ENCODE measurements at regions not wholly inside any gene's neighbourhood (a gene's known extent, or its start where the extent isn't known, plus 50 kb on each side); places are given as distances from the start of the nearest gene placed in this dataset.

GRCh38 chrX:45502396-45502795, 301.7 kb upstream of the DIPK2B start:
- in situ Hi-C loops (cut with MboI; ENCODE audit: low sequenced_read_pairs): no loop called here
- Histone ChIP-seq H3K79me1 (ENCODE audit: low read depth in 1 of 2, low read length in 2 of 2) (no peaks in the 10 kb centered on the region), H3K27me3 (ENCODE audit: control insufficient read depth, insufficient read depth, low read length) (no peaks in the 10 kb centered on the region), H3K36me3 (ENCODE audit: control insufficient read depth, insufficient read depth, low read length) (no peaks in the 10 kb centered on the region), H3K9ac (ENCODE audit: low read depth, low read length) (no peak overlapping the region), H3K14ac (replicated peaks; ENCODE audit: low read depth, low read length) (no peak overlapping the region), H4K5ac (ENCODE audit: low read depth, low read length) (no peak overlapping the region), H3K27ac (ENCODE audit: insufficient read depth, low read length) (no peak overlapping the region), H3K4ac (ENCODE audit: low read depth, low read length) (peak overlapping the region; percentile 69), H3K4me3 (ENCODE audit: insufficient read depth, low read depth, low read length) (no peak overlapping the region), H2BK20ac (ENCODE audit: low read depth, low read length) (peak overlapping the region; percentile 49; the same call in 1 of the 2 replicates), H4K8ac (ENCODE audit: low read depth in 2 of 2, low read length in 2 of 2) (0 out of 4 replicates have a peak overlapping the region, but pooled peaks of 1 of the 2 experiments have one; percentile 59), H2AFZ (replicated peaks; ENCODE audit: low read length, poor library complexity) (no peak overlapping the region), H3K56ac (ENCODE audit: extremely low read depth, insufficient read depth, low read length) (no peak overlapping the region), H2AK9ac (replicated peaks; ENCODE audit: low read depth, low read length, poor library complexity) (no peak overlapping the region), H3K23ac (ENCODE audit: low read depth, low read length) (no peak overlapping the region), H3K4me1 (ENCODE audit: control insufficient read depth, insufficient read depth, low read length) (peaks cover 6% of the 10 kb centered on the region), H4K20me1 (ENCODE audit: insufficient read depth, low read length) (no peaks in the 10 kb centered on the region), H3K9me1 (ENCODE audit: insufficient read depth, low read length) (no peaks in the 10 kb centered on the region; the same call in 1 of the 2 replicates), H3K4me2 (ENCODE audit: low read depth, low read length) (no peak overlapping the region), H2BK5ac (ENCODE audit: low read depth, low read length, poor library complexity, severe bottlenecking) (peak overlapping the region; percentile 24), H3K9me3 (ENCODE audit: control insufficient read depth, insufficient read depth, low read length) (no peaks in the 10 kb centered on the region; the same call in 1 of the 2 replicates), H3K18ac (ENCODE audit: low read depth, low read length) (no peak overlapping the region), H4K91ac (ENCODE audit: insufficient read depth, low read depth, low read length) (no peak overlapping the region), H2BK15ac (ENCODE audit: low read depth, low read length) (peak overlapping the region; percentile 65; the same call in 2 of the 3 replicates), H2AK5ac (ENCODE audit: low read depth, low read length) (peak overlapping the region; percentile 56; the same call in 1 of the 2 replicates), H2BK120ac (ENCODE audit: low read depth, low read length) (peak overlapping the region; percentile 58; the same call in 1 of the 2 replicates)
- CTCF ChIA-PET: no interaction called here
- dilution Hi-C loops (cut with HindIII; ENCODE audit: low sequenced_read_pairs, unreplicated experiment): no loop called here
- no TSS peak for BruUV-seq (replicated peaks)
- ATAC-seq (ENCODE audit: low read depth) (no peak), DNase-seq (no peak)
- intact Hi-C loops (cut with micrococcal nuclease): no loop called here
- no peak for TF ChIP-seq NFE2L2 (IDR thresholded peaks at IDR 0.05; ENCODE audit: low read depth, low read length)
- TF ChIP-seq MAFK (IDR thresholded peaks at IDR 0.05; ENCODE audit: low read depth, low read length): no peak
- TF ChIP-seq MXI1 (IDR thresholded peaks at IDR 0.05; ENCODE audit: borderline replicate concordance, low read depth, low read length): no peak
- TF ChIP-seq BHLHE40 (IDR thresholded peaks at IDR 0.05; ENCODE audit: low read depth, low read length): no peak
- no peak for TF ChIP-seq FOS (IDR thresholded peaks at IDR 0.05; ENCODE audit: low read depth, low read length)
- no peak for TF ChIP-seq POLR2A (IDR thresholded peaks at IDR 0.05; ENCODE audit: low read depth, low read length)
- no peak for TF ChIP-seq CEBPB (IDR thresholded peaks at IDR 0.05; ENCODE audit: low read depth, low read length)
- no peak for TF ChIP-seq CHD1 (IDR thresholded peaks at IDR 0.05; ENCODE audit: low read depth, low read length)
- no peak for TF ChIP-seq RAD21 (IDR thresholded peaks at IDR 0.05; ENCODE audit: low read length)
- no peak for TF ChIP-seq ELK1 (IDR thresholded peaks at IDR 0.05; ENCODE audit: borderline replicate concordance, low read depth, low read length)
- TF ChIP-seq SMC3 (IDR thresholded peaks at IDR 0.05; ENCODE audit: low read depth, low read length): no peak
- no peak for TF ChIP-seq RCOR1 (IDR thresholded peaks at IDR 0.05; ENCODE audit: insufficient replicate concordance, low read length)
- TF ChIP-seq CTCF (conservative IDR thresholded peaks at IDR 0.05; ENCODE audit: low read depth, low read length): no peak
- TF ChIP-seq MAZ (IDR thresholded peaks at IDR 0.05; ENCODE audit: borderline replicate concordance, low read depth, low read length): no peak
- no peak for TF ChIP-seq USF2 (IDR thresholded peaks at IDR 0.05; ENCODE audit: low read depth, low read length)
- no peak for TF ChIP-seq RFX5 (IDR thresholded peaks at IDR 0.05; ENCODE audit: low read depth, low read length)
- POLR2A ChIA-PET (ENCODE audit: unreplicated experiment): interaction anchor here (0.6 kb wide), 1 partner anchor 195 kb away, joined by 3 read pairs; no protein-coding TSS in a partner anchor
- WGBS, 2 experiments (ENCODE audit: extremely low coverage in 2 of 2, insufficient read length in 1 of 2): no CpG with 5 or more reads among the region's 2 CpGs

All from IMR-90 (cell line).